ENCODE measurements at regions not wholly inside any gene's neighbourhood (a gene's known extent, or its start where the extent isn't known, plus 50 kb on each side); places are given as distances from the start of the nearest gene placed in this dataset.

DNA sequence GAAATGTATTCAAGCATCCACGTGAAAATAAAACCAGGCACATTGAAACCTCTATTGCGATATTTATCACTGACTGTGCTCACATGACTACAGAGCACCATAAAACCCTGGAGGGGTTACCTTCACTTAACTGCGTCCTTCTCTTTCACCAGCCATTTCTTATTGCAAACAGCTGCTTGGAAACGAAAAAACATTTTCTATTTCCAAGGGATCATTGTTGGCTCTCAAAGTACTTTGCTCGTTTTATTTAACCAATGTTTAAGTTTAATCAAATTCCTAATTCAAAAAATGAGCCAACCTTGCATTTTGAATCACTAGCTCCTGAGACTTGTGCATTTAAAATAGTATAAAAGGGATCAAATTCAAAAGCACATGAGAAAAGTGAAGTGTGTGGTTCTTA is 134.4 kb downstream of the OSR1 start:
- H3K27me3 Mint-ChIP-seq (ENCODE audit: unreplicated experiment): no peaks in the 10 kb centered on the region
- H3K4me3 Mint-ChIP-seq (ENCODE audit: low read depth, unreplicated experiment): no peak overlapping the region
- intact Hi-C loops (cut with micrococcal nuclease; ENCODE audit: unreplicated experiment): no loop called here
- H3K36me3 Mint-ChIP-seq (ENCODE audit: insufficient read depth, unreplicated experiment): no peaks in the 10 kb centered on the region
- no peaks in the 10 kb centered on the region for H3K9me3 Mint-ChIP-seq (ENCODE audit: low read depth, unreplicated experiment)
- no TSS peak for BruUV-seq (replicated peaks)
- H3K27ac Mint-ChIP-seq (ENCODE audit: unreplicated experiment): no peak overlapping the region
- no peaks in the 10 kb centered on the region for H3K4me1 Mint-ChIP-seq (ENCODE audit: low read depth, unreplicated experiment)
- TF ChIP-seq, protein P1, sequence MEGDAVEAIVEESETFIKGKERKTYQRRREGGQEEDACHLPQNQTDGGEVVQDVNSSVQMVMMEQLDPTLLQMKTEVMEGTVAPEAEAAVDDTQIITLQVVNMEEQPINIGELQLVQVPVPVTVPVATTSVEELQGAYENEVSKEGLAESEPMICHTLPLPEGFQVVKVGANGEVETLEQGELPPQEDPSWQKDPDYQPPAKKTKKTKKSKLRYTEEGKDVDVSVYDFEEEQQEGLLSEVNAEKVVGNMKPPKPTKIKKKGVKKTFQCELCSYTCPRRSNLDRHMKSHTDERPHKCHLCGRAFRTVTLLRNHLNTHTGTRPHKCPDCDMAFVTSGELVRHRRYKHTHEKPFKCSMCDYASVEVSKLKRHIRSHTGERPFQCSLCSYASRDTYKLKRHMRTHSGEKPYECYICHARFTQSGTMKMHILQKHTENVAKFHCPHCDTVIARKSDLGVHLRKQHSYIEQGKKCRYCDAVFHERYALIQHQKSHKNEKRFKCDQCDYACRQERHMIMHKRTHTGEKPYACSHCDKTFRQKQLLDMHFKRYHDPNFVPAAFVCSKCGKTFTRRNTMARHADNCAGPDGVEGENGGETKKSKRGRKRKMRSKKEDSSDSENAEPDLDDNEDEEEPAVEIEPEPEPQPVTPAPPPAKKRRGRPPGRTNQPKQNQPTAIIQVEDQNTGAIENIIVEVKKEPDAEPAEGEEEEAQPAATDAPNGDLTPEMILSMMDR (IDR thresholded peaks at IDR 0.05; ENCODE audit: unreplicated experiment): no peak
- CTCF ChIA-PET: no interaction called here
- DNase-seq: no peak

DNA sequence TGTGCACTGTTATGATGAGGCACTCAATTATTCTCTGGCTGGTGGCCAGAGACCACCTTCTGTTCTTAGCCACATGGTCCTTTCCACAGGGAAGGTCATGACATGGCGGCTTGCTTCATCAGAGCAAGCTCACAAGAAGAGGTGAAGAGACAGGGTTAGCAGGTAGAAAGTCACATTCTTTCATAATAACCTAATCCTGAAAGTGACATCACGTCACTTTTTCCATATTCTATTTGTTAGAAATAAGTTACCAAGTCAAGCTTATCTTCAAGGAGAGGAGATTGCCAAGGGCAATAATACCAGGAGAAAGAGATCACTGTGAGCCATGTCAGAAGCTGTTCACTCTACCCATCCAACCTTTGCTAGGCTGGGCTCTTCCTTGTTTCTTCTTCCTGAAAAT is 139.4 kb downstream of the OSR1 start:
- intact Hi-C loops (cut with micrococcal nuclease; ENCODE audit: unreplicated experiment): no loop called here
- H3K4me3 Mint-ChIP-seq (ENCODE audit: low read depth, unreplicated experiment): no peak overlapping the region
- CTCF ChIA-PET: interaction anchor here (0.6 kb wide), 1 partner anchor 104 kb away, joined by 3 read pairs; no protein-coding TSS in a partner anchor
- no peak for DNase-seq
- H3K4me1 Mint-ChIP-seq (ENCODE audit: low read depth, unreplicated experiment): no peaks in the 10 kb centered on the region
- H3K9me3 Mint-ChIP-seq (ENCODE audit: low read depth, unreplicated experiment): no peaks in the 10 kb centered on the region
- TF ChIP-seq, protein P1 (IDR thresholded peaks at IDR 0.05; ENCODE audit: unreplicated experiment): no peak
- no peaks in the 10 kb centered on the region for H3K36me3 Mint-ChIP-seq (ENCODE audit: insufficient read depth, unreplicated experiment)
- no TSS peak for BruUV-seq (replicated peaks)
- no peaks in the 10 kb centered on the region for H3K27me3 Mint-ChIP-seq (ENCODE audit: unreplicated experiment)
- H3K27ac Mint-ChIP-seq (ENCODE audit: unreplicated experiment): no peak overlapping the region

DNA sequence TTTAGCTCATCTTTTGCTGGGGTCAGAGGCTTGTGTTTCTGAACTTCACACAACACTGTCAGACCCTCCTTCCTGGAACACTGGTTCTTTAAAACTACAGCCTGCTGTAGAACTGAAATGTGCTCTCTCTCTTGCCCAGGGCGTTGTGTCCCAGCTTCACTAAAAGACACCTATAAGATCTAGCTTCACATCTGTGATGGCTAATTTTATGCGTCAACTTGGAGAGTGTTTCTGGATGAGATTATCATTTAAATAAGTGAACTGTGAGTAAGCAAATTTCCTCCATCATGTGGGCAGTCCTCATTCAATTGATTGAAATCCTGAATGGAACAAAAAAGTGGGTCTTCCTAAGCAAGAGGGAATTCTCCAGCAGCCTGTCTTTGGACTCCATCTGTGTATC is 140.3 kb downstream of the OSR1 start:
- intact Hi-C loops (cut with micrococcal nuclease; ENCODE audit: unreplicated experiment): no loop called here
- BruUV-seq (replicated peaks): no TSS peak
- CTCF ChIA-PET: no interaction called here
- H3K4me3 Mint-ChIP-seq (ENCODE audit: low read depth, unreplicated experiment): no peak overlapping the region
- DNase-seq: no peak
- H3K36me3 Mint-ChIP-seq (ENCODE audit: insufficient read depth, unreplicated experiment): no peaks in the 10 kb centered on the region
- H3K4me1 Mint-ChIP-seq (ENCODE audit: low read depth, unreplicated experiment): no peaks in the 10 kb centered on the region
- H3K27ac Mint-ChIP-seq (ENCODE audit: unreplicated experiment): no peak overlapping the region
- TF ChIP-seq, protein P1 (IDR thresholded peaks at IDR 0.05; ENCODE audit: unreplicated experiment): no peak
- no peaks in the 10 kb centered on the region for H3K9me3 Mint-ChIP-seq (ENCODE audit: low read depth, unreplicated experiment)
- H3K27me3 Mint-ChIP-seq (ENCODE audit: unreplicated experiment): no peaks in the 10 kb centered on the region

DNA sequence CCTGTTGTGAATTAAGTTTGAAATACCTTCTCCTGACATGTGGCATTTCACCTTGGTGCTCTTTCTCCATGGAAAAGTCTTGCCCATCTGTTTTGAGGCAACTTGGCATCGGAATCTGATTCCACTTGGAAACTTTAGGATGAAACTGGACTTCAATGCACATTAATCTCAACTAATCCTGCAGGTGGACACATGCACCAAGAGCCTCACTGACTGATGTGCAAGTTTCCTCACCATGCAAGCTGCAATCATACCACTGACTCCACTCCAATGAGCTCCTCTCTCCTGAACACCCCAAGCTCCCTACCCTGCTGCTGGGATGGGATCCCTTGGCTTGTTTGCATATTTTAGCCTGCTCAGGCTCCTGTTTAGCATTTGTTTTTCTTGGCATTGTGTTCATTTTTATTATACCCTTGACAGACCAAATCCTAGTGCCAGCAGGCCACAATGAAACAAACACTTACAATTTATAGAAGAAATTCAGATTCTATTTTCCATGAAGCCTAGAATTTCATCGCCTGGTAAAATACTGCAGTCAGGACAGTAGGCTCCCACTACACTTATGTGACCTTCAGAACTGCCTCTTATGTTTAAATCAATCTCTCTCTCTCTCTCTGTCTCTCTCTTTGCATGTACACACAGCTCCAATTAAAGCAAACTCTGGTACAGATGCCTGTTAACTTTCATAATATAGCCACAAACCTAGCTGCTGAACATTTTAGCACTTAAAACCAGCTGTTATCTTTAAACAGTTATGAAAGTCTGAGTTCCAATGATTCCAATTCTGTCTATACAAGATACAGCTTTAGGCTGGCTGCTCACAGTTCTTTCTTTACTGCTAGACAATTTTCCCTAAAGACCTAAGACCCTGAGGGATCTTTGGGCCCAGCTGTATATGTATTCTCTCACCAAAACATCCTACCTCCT is 141.5 kb downstream of the OSR1 start:
- no TSS peak for BruUV-seq (replicated peaks)
- TF ChIP-seq, protein P1 (IDR thresholded peaks at IDR 0.05; ENCODE audit: unreplicated experiment): no peak
- CTCF ChIA-PET: no interaction called here
- no peak for DNase-seq
- H3K36me3 Mint-ChIP-seq (ENCODE audit: insufficient read depth, unreplicated experiment): no peaks in the 10 kb centered on the region
- H3K4me3 Mint-ChIP-seq (ENCODE audit: low read depth, unreplicated experiment): no peak overlapping the region
- no peaks in the 10 kb centered on the region for H3K4me1 Mint-ChIP-seq (ENCODE audit: low read depth, unreplicated experiment)
- no peaks in the 10 kb centered on the region for H3K9me3 Mint-ChIP-seq (ENCODE audit: low read depth, unreplicated experiment)
- no peaks in the 10 kb centered on the region for H3K27me3 Mint-ChIP-seq (ENCODE audit: unreplicated experiment)
- intact Hi-C loops (cut with micrococcal nuclease; ENCODE audit: unreplicated experiment): no loop called here
- no peak overlapping the region for H3K27ac Mint-ChIP-seq (ENCODE audit: unreplicated experiment)

Data from Calu3 (cell line).